Tibial nerve (tissue), 4 donors: ENCODE measurements at regions not wholly inside any gene's neighbourhood (a gene's known extent, or its start where the extent isn't known, plus 50 kb on each side); places are given as distances from the start of the nearest gene placed in this dataset.

ENCODE experiments used
- EP300 ChIP-seq, 2 donors: sonication (generic); formaldehyde crosslinking; IDR thresholded peaks; one replicate each; pipeline ENCODE4 v1.6.1; 2017; ENCODE audit warnings: antibody characterized with exemption in 2 of 2, mild to moderate bottlenecking in 1 of 2
- TF ChIP-seq, protein P1 (sequence below), 5 experiments: fragments of 200-600 bp in 3 of 5; fragments of 450-650 bp in 2 of 5; sonication (generic) in 3 of 5; IDR thresholded peaks; one replicate each; pipeline ENCODE4 v1.5.1; 2016 to 2019; ENCODE audit warnings: antibody characterized with exemption in 5 of 5, mild to moderate bottlenecking in 3 of 5, moderate library complexity in 2 of 5

GRCh38 chr3:111253733-111254132 is 182.1 kb downstream of the NECTIN3 start:
- no peak for TF ChIP-seq EP300 (IDR thresholded peaks at IDR 0.05)
- TF ChIP-seq, protein P1, sequence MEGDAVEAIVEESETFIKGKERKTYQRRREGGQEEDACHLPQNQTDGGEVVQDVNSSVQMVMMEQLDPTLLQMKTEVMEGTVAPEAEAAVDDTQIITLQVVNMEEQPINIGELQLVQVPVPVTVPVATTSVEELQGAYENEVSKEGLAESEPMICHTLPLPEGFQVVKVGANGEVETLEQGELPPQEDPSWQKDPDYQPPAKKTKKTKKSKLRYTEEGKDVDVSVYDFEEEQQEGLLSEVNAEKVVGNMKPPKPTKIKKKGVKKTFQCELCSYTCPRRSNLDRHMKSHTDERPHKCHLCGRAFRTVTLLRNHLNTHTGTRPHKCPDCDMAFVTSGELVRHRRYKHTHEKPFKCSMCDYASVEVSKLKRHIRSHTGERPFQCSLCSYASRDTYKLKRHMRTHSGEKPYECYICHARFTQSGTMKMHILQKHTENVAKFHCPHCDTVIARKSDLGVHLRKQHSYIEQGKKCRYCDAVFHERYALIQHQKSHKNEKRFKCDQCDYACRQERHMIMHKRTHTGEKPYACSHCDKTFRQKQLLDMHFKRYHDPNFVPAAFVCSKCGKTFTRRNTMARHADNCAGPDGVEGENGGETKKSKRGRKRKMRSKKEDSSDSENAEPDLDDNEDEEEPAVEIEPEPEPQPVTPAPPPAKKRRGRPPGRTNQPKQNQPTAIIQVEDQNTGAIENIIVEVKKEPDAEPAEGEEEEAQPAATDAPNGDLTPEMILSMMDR (IDR thresholded peaks at IDR 0.05), result no peak
